HG02678 (cell line): ENCODE measurements at regions not wholly inside any gene's neighbourhood (a gene's known extent, or its start where the extent isn't known, plus 50 kb on each side); places are given as distances from the start of the nearest gene placed in this dataset.

Experiments used
- ATAC-seq: cut with Tn5 transposase; IDR thresholded peaks from one replicate; pipeline ENCODE4 v1.9.1; 2021; ENCODE audit warnings: mild to moderate bottlenecking, moderate library complexity; ENCODE audit not compliant: unreplicated experiment

GRCh38 chr5:3734632-3735031 is 139.0 kb downstream of the IRX1 start:
- no peak for ATAC-seq

DNA sequence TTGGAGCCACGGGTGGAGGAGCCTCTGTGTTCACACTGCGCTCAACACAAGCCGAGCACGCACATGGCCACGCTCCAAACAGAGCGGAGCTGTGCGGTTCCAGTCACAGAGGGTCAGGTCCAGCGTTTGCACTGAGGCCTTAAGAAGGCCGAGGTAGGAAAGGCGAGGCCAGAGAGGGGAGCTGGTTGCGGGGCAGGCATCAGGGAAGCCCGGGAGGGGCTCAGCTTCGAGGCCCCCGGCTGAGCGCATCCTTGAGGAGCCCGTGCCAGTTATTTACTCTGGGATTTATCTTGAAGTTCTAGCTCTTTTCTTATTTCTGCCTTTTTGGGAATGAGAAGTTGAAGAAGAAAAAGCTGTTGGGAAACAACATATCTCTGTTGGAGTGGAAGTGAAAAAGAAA is 140.8 kb downstream of the IRX1 start:
- ATAC-seq = no peak

DNA sequence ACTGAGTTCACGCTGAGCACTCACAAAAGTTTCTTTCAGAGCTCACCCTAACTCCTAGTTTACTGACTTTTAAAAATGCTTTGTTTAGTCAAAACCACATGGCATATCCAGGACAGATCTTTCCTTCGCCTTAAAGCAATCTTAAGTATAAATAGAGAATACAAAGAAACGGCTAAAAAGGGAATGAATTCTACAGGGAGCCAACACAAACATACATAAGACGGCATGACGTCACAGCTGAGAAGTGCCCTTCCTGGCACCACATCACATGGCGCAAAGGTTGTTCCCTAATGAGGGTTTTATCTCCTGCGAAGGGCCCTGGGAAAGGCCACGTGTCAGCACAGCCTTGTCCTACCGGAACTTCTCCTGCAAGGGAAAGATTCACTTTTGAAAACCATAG is 141.3 kb downstream of the IRX1 start:
- no peak for ATAC-seq

GRCh38 chr5:3738919-3739318 is 143.3 kb downstream of the IRX1 start:
- ATAC-seq = no peak

- ATAC-seq = no peak
Measured at GRCh38 chr5:3740546-3741373, 145.1 kb downstream of the IRX1 start.

DNA sequence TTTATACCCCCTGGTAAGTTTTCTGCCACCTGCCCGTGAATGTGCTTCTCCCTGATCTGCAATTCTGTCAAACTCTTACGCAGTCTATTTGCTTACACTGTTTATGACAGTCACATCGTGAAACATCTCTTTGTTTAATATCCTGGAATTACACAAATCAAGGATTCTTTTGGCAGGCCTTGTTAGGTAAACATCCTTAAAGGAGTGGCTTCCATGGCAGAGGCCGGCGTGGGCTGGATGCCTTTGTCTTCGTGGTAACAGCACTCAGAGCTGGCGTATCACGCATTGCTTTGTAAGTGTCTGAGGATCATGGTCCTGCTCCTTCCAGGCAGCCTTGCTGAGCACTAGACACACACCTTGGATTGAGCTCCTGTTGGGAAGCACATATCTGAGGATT is 145.7 kb downstream of the IRX1 start:
- ATAC-seq = no peak

GRCh38 chr5:3742750-3743149 is 147.1 kb downstream of the IRX1 start:
- no peak for ATAC-seq

GRCh38 chr5:3751846-3752245 is 156.2 kb downstream of the IRX1 start:
- no peak for ATAC-seq

GRCh38 chr5:3778000-3778550 is 182.4 kb downstream of the IRX1 start:
- ATAC-seq = no peak

DNA sequence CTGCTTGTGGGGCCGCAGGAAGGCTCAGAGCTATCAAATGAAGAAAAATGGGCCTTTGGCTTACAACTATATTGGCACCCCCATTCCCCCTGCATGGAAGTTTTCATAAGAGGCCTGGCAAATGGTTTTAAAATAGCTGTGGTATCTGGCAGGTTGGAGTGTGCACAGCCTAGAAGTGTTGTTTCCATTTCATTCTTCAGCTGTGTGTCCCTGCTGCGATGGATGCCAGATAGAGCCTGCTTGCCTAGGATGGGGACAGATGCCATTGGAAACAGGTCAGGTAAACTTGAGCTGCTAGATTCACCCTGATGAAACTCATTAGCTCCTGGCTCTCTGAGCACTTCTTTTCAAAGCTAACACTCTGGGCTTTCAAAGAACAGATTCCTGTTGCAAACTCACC is 183.3 kb downstream of the IRX1 start:
- ATAC-seq = no peak

DNA sequence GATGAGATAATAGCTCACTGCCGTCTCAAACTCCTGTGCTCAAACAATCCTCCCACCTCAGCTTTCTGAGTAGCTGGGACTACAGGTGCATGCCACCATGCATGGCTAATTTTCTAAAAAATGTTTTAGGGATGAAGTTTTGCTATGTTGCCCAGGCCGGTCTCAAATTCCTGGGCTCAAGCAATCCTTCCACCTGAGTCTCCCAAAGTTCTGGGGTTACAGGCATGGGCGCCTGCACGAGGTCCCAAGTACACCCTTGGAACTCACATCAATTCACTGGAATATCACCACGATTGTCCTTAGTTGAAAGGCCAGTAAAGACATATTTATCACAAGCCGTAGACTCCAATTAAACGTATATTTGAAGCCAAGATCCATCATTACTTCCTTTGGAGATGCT is 184.6 kb downstream of the IRX1 start:
- ATAC-seq = no peak

- ATAC-seq = no peak
Measured at GRCh38 chr5:3780907-3781306, 185.3 kb downstream of the IRX1 start.

DNA sequence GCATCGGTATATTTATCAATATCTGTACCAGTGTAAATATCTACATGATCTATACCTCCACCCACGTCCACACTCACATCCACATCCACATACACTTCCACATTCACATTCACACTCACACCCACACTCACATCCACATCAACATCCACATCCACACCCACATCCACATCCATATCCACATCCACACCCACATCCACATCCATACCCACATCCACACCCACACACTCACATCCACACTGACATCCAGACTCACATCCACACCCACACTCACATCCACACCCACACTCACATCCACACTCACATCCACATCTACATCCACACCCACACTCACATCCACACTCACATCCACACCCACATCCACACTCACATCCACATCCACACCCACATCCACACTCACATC is 189.2 kb downstream of the IRX1 start:
- no peak for ATAC-seq

DNA sequence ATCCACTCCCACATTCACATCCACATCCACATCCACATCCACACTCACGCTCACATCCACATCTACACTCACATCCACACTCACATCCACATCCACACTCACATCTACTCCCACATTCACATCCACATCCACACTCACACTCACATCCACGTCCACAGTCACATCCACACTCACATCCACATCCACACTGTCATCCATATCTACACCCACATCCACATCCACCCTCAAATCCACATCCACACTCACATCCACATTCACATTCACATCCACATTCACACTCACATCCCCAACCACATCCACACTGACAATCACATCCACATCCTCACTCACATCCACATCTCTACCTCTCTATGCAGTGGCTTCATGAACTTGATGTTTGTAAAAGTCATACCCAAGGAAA is 190.5 kb downstream of the IRX1 start:
- no peak for ATAC-seq

- no peak for ATAC-seq
Measured at GRCh38 chr5:3786891-3787430, 191.3 kb downstream of the IRX1 start.

- no peak for ATAC-seq
Measured at GRCh38 chr5:3787604-3788003, 192.0 kb downstream of the IRX1 start.

GRCh38 chr5:3789519-3790193 is 194.0 kb downstream of the IRX1 start:
- ATAC-seq = no peak

DNA sequence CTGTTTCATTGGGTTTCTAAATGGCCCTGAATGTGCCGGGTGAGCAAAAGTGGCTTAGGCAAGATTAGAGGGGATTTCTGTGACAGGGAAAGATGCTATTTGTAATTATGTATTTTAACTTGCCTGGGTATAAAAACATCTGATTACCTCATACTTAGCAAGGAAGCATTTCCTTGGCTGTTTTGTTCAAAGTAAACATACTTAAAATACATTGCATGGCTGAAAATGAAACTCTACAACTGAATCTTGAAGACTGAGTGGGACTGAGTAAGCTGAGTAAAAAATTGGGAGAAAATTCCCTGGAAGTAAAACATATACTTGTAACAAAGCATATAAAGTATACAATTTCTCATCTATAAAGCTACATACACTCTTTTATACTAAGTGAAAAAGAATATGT is 197.5 kb downstream of the IRX1 start:
- ATAC-seq = no peak

DNA sequence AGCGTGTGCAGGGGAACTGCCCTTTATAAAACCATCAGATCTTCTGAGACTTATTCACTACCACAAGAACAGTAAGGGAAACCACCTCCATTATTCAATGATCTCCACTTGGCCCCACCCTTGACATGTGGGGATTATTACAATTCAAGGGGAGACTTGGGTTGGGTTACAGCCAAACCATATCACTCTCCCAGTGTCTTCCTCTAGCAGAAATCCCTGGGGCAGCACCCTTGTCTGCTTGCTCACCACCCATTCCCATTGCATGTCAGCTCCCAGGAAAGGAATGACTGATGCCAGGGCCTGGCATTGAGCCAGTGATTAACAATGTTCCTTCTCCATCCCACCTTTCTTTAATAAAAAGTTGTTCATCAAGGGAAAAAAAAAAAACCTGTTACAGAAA is 199.0 kb downstream of the IRX1 start:
- ATAC-seq = no peak

DNA sequence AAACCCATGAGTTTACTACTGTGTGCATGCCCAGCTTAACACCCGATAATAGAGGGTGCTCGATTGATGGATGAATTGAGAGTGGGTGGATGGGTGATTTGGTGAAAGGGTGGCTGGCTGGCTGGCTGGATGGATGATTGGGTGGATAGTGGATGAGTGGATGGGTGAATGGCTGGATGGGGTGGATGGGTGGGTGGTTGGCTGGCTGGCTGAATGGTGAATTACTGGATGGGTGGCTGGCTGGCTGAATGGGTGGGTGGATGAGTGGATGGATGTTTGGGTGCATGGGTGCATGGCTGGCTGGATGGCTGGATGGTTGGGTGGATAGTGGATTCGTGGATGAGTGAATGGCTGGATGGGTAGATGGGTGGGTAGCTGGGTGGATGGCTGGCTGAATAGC is 201.1 kb downstream of the IRX1 start:
- ATAC-seq = no peak

DNA sequence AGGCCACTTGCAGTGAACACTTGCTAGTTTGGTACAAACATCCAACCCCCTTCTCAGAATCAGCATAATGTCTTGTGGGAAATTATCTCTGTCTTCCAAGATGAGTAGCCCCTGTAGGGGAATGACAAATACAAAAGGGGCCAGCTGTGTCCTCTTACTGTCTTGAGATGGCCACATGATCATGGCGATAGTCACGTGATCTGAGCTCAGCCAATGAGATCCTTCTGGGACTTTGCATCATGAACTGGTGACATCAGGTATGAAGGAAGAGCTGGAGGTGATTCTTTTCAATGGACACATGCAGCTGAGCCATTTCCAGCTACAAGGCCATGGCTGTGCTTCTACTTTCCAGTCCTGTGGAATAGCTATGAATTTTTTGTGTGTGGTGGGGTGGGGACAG is 206.3 kb downstream of the IRX1 start:
- ATAC-seq = no peak

DNA sequence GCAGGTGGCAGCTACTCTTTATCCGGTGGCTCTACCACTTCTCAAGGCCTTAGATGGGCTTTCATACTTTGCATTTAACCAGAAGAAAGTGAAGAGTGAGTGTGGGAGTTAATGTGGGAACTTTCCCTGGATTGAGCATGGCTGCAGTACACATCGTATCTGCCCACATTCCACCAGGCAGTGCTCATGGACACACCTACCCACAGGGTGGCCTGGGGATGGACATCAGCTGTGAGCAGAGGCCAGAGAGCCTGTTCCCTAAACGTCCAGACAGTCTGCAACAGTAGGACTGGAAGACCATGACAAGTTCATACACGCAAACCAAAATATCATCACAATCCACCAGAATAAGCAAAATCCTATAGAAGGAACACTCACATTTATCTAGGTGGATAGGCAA is 213.8 kb downstream of the IRX1 start:
- no peak for ATAC-seq
